GM19395 (cell line): ENCODE measurements at regions not wholly inside any gene's neighbourhood (a gene's known extent, or its start where the extent isn't known, plus 50 kb on each side); places are given as distances from the start of the nearest gene placed in this dataset.
"Not testable (repeated sequence)": the region's sequence is repeated elsewhere in the genome, so short reads cannot be mapped to it uniquely, and the experiment has no call there.

Experiments
- ATAC-seq: cut with Tn5 transposase; IDR thresholded peaks from one replicate; pipeline ENCODE4 v1.9.1; 2021; ENCODE audit warnings: mild to moderate bottlenecking, moderate library complexity; ENCODE audit not compliant: unreplicated experiment

DNA sequence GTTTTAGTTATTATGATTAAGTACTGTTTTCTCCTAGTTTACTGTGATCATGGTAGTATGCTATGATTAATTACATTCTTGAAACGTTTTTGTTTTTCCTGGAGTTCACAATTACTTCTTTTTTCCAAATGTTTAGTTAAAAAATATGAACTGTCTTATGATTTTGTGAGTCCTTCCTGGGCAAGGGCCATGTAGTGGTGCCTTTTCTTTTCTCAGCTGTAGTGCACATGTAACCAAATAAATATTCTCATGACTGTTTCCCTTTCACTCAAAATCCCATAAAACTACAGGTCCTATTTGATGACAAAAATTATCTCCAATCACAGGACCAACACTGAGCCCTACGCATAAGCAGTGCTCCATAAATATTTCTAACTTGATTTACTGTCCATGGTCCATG lies 118.9 kb upstream of the EGR2 start:
- ATAC-seq, result no peak

DNA sequence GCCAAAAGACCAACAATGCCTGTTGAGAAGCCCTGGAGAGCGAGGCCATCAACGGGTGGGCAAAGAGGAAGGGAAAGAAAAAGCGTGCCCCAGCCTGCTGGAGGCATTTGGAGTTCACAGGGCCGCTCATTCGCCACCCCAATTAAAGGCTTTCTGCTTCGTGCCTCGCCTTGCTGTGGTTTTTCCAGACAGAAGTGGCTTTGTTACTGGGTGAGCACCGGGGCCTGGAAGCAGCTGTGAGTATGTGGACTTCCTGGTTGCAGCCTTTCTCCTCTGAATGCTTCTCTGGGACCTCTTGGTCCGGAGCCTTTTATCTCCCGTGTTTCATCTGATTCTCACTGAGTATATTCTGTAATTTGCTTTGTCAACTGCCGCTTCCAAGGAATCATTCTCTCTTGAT lies 118.1 kb upstream of the EGR2 start:
- ATAC-seq, result no peak

DNA sequence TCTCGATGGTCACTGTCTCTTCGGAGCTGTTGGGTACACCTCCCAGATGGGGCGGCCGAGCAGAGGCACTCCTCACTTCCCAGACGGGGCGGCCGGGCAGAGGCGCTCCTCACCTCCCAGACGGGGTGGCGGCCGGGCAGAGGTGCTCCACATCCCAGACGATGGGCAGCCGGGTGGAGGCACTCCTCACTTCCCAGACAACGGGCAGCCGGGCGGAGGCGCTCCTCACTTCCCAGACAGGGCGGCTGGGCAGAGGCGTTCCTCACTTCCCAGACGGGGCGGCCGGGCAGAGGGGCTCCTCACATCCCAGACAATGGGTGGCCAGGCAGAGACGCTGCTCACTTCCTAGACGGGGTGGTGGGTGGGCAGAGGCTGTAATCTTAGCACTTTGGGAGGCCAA lies 112.6 kb upstream of the EGR2 start:
- ATAC-seq, result not testable (repeated sequence)

DNA sequence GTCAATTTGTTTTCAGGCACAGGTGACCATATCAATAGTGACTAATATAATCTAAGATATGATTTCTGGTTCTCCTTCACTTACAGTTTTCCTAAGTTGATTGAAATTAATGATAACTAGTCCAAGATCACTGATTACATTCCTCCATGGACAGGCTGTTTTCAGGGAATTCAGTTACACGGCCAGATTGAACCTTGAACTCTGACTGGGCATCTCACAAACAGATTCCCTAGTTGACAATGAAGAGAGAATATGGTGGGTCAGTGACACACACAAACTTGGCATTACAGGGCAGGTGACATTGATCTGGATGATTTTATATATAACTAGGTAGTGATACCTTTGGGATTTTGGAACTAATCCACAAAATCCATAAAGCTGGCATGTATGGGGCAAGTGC lies 110.2 kb upstream of the EGR2 start:
- no peak for ATAC-seq

DNA sequence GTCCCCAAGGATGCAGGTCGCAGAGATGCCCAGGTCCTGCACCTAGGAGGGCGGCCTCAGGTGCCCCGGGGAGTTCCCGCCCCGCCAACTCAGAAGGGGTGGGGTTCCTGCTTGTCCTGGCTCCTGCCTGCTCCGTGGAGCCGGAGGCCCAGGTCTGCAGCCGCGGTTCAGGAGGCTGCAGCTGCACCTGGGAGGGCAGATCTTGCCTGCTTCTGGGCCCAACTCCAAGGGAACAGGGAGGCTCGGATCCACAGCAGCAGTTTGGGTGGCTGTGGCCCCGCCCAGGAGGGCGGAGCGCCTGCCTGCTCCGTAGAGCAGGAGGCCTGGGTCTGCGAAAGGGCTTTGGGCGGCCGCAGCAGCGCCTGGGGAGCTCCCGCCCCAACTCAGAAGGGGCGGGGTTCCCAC lies 108.2 kb upstream of the EGR2 start:
- no peak for ATAC-seq

DNA sequence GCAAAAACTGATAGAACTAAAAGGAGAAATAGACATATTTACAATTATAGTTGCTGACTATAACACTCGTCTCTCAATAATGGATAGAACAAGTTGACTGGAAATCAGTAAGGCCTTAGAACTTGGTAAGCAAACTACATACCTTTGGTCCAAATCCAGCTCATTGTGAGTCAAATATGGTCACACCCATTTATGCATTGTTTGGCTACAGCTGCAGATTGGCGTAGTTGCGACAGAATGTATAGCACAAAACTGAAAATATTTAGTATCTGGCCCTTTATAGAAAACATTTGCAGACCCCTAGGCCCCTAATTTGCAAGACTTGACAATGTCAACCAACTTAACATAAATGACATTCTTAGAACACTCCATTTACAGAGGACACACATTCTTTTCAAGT lies 103.6 kb upstream of the EGR2 start:
- ATAC-seq, result no peak

DNA sequence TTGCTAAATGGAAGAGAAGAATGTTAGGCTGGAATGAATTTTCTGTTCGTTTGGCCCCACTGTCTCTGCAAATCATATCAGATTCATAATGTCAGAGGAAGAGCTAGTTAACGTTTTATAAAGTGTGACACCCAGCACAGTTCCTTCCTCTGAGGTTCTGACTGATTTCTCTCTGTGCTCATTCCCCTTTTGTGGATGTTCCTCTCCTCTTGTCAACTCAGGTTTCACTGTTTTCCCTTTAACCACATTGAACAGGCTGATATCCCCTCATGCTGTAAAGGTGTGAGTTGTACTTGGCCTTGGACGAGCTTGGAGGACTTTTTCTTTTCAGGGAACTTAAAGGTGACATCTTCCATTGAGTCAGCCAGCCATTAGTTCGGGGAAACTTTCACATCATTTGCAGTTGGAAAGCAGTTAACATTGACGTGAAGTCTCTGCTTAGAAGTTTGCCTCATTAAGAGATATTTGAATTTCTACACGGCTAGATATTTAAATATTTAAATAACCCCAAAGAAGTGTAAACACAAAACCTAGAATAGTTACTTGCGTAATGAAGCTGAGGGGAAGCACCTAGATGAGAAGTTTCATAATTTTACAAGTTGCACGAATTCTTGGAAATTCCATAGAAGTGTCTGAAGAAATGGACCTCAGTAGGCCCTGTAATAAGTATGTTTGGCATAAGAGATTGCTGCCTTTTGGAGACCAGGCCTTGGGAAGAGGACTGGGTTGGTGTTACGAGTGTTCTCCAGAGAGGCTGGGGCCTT lies 101.5 kb upstream of the EGR2 start:
- peak; percentile 73 for ATAC-seq

DNA sequence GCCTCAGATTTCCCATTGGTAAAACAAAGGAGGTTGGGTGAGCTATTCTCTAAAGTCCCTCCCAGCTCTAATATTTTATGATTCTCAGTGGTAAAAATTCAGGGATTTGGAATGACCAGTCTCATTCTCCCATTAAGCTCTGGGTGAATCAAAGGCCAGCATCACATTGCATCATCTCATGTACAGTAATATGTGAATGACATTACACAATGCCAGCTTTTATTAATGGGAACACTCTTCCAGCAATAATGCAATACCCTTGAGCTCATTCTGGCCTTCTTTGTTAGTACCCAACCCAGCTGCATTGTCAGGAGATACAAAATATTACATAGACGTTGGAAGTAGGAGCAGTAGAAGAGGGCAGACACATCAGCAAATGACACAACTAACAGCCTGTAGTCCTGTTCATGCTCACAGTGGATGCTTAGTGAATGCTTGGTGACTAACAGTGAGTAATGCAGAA lies 100.0 kb upstream of the EGR2 start:
- ATAC-seq, result no peak

DNA sequence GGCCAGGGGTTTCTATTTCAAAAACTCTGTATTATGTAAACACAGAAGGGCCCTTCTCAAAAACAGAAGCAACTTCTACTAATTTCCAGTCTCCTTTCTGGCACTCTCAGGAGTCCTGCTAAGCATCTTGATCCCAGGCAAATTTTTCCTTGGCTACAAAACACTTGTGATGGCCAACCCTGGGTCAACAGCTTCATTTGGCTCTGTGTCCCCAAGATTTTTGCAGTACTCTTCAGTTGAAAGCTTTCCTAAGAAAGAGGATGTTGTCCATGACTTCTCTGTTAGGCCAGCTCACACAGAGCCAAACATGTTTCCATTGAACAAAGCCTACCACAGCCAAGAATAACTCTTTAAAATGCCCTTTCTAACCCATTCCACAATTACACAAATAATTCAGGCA lies 99.0 kb upstream of the EGR2 start:
- ATAC-seq, result no peak

DNA sequence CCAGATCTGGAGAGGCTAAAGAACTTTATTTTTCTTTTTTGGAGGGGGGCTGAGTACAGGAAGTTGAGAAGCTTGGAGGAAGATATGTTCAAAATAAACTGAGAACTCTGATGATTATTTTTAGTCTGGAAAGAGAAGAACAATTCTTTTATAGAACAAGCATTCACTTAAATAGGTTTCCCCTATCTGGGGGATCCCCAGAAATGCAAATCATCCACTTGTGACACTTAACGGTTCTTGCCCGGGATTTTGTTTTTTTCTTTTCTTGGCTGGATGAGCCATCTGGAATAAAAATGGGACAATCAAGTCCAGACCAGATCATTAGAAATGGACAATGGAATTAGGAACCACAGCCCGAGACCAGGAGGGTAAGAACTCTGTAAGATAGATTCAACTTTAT lies 95.9 kb upstream of the EGR2 start:
- no peak for ATAC-seq

DNA sequence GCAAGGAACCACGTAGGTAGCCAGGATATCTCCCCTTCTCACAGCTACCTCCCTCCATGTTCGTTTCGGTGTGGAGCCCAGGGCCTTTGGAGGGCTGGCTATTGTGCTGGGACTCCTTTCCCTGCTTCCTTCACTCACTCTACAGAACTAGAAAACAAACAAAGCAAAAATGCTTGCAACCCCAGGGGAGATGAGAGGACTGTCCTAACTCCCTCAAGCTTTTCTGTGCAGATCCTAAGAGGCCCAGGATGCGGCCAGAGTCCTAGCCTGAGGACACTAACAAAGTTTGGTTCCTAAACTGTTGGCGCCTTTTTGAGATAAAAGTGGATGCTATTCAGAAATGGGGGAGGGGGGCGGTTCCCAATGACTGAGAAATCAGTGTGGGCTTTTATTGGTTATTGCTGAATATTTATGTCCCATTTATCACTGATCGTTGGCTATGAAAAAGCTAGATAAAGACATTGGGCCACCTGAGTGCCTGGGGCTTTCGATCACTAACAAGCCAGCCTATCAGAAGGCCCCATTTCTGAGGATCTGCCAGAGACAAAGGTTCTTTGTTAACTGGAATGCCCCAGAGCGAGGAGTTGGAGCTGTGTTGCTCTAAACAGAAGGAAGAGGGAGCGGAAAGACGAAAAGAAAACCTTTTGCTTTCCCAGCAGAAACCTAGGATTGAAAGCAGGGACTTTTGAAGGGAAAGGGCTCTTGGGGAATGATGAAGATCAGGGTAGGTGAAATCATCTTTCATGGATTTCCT lies 95.2 kb upstream of the EGR2 start:
- ATAC-seq, result no peak

DNA sequence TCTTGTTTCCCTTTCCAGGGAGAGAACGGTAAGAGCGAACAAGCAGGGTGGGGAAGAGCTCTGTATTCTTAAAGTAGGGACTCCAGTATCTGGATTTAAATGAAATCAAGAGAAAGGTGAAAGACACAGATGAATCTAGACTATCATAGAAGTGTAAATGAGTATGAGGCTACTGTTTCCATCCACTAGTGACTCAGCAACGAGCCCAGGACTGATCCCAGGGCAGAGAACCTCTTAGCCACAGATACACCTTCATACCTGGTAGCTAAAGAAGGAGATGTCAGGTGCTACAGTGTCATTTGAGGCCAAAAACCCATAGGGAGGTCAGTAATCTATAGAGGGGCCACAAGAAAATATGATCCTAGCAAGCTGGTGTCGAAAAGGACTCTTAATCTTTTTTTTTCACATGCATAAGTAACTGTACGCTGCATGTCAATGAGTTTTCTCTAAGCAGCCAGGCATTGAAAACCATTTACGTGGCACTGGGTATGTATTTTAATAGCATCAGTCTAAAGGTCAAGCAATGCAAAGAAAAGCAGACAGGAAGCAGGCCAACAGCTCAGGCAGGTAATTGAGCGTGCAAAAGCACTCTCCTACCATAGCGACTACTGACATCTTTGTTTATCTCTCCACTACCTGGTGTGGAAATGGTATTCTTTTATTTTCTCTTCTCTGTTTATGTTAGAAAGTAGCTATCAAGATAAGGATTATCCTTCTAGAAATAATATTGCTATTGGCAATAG lies 91.5 kb upstream of the EGR2 start:
- ATAC-seq, result peak; percentile 59

DNA sequence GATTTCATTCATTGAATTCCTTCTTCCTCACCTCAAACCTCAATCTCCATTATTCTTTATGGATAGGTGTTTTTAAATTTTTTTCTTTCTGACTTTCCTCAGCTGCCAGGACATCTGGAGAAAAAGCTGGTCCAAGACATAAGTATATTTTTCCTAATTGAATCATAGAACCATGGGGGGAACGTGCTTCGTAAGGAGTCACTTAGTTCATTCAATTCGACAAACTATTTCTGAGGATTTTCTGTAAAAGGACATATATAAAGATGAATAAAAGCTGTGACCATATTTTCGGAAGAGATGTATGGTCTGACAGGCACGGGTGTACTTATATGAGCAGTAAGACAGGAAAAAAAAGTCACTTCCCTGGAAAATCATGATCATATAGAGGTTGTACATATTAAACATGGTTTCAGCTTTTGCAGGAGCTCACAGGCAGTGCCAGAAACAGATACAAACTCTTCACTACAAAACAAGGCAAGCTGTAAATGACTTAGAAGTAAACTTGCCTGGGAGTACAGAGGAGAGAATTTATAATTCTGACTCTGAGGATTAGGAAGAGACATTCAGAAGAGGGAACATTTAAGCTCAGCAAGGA lies 88.2 kb upstream of the EGR2 start:
- ATAC-seq, result no peak

DNA sequence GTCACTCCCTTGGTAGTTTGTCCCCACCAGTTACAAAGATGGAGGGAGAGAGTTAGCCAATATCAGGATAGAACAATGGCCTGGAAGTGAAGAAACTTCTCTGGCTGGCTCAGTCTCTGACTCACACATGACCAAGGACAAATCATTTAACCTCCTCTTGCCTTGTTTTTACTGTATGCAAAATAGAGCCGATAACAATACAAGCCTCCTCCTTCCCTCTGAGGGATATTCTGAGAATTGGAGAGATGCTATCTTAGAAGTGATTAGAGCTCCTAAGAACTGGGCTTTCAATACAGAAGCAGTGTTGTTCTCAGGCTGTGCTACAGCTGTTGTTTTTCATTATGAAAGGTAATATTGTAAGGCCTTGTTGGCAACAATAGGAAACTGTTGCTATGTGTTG lies 87.7 kb upstream of the EGR2 start:
- ATAC-seq, result no peak

DNA sequence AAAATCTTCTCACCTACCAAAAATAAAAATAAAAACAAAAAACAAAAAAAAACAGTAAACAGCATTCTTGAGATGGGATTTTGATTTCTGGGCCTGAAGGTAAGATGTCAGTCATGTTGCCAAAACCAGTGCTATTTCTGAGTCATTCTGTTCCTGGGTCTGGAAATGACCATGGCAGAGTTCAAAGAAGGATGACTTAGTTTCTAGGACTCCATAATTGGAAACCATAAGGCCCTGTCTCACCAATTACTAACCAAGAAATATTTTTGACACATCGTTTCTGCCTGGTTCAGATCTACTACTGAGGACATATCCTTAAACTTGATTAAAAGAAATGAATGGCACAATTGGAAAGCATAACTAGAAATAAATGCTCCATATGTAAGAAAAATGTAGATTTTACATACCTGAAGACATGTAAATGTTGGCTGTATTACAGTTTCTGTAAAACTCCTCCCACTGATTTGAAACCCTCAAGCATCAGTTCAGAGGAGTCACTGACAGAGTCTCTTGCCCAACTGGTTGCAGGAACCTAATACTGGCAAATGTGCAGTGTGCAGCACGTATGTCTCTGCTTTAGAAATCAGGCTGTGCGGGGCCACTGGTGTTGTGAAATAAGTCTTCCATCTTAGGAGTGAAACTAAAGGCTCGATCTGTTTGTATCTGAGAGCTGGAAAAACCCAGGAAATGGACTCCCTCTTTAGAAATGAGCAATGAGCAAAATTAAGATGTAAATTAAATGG lies 84.8 kb upstream of the EGR2 start:
- no peak for ATAC-seq

DNA sequence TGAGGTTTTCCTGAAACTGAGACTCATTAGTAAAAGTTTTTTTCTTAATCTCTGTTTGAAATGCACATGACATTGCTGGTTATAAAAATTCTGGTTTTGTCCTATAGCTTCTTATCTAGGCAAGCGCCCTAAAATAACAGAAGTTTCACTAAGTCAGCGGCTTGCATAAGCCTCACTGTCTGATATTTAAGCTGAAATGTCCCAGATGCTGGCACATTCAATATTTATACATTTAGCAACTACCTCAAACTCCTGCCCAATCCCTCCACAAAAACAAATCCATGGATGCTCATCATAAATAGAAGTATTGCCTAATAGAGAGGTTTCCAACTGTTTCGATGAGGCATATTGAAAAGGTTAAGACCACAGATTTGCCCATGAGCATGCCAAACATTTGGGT lies 83.1 kb upstream of the EGR2 start:
- no peak for ATAC-seq

DNA sequence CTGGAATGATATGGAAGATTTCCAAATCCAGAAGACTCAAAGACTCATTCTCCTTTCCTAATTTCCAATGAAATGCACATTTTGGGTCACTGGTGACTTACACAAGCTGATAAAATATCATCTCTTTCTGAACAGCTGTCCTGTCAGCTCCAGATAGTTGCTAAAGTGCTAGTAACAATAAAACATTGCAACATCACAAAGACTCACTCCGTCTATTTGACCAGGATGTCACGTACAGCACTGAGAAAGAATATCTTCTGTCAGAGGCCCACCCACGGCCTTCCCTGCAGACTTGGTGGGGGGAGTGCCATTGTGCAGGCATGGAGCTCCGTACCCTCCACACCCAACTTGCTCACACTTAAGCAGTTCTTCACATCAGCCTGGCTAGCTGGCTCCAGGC lies 78.9 kb upstream of the EGR2 start:
- ATAC-seq, result no peak

DNA sequence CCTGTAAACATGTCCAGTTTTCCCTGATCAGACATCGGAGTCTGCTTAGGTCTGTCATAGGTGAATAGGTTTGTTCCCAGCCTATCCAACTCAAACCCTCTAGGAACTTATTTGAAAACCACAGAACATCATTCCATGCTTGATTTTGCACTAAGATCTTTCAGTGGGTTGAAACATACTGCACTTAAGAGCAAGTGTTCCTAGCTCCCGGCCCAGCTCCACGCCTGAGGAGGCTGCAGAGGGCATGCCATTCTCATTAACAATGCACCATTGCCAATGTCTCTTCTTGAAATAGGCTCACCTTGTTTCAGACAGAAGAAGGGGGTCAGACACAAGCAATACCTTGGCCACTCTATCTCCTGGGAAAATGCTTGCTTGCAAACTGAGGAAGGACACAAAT lies 78.0 kb upstream of the EGR2 start:
- ATAC-seq, result no peak

DNA sequence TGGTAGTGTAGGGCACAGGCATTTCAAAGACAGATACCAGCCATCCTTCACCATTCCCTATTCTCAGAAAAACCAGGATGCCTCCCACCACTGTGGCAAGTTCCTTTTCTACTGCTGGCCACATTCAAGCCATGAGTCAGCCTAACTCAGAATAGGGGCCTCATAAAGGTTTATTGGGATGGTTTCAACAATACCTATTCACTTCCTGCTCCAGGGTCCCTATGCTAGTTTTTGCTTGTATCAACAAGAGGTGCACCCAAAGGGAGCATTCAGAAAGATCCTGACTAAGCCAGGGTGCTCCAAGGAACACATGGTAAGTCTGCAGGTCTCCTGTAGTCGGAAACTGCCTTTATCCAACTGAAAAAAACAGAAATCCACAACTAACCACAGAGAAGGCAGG lies 76.9 kb upstream of the EGR2 start:
- no peak for ATAC-seq

DNA sequence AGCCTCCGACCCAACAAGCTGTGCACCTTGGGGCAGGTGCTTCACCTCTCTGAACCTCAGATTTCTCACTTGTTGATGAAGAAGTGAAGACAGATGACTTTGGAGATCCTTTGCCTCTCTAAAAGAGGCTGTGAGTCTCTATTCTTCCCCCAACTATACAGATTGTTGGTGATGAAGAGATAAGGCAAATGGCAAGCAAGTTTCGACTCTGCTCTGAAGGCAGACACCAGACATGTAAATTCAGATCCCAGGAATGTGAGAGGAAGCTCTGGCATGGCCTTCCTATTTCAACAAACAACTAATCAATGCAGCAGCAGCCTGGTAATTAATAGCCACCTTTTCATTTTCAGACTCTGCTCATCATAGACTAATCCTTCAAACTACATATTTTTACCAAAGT lies 74.2 kb upstream of the EGR2 start:
- ATAC-seq, result no peak

DNA sequence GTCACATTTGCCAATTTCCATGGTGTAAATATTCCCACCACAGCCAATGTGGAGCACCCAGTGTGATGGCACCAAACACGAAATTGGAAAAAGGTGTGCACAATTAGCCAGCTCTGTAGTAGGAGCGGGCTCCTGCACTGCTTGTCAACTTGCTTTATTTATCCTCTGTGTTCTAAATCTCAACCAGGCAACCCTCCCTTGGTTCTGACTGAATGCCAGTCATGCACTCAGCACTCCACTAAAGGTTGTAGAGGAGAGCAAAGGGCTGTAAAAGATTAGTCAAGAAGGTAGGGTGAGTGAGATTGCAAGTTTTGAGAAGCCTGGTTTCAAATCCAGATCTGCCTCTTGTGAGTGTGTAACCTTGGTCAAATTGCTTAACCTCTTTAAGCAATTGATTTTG lies 71.5 kb upstream of the EGR2 start:
- ATAC-seq, result no peak
